Right lobe of liver (tissue), 4 donors: ENCODE measurements at regions not wholly inside any gene's neighbourhood (a gene's known extent, or its start where the extent isn't known, plus 50 kb on each side); places are given as distances from the start of the nearest gene placed in this dataset.

Source experiments
- CTCF ChIP-seq, 4 donors: fragments of 200-600 bp in 3 of 4; fragments of 450-650 bp in 1 of 4; IDR thresholded peaks; one replicate each; pipeline versions ENCODE4 v1.5.1 to v1.8.0; 2016 to 2022; ENCODE audit warnings: antibody characterized with exemption in 4 of 4, mild to moderate bottlenecking in 2 of 4
- POLR2A ChIP-seq: fragments of 450-650 bp; IDR thresholded peaks from one replicate; pipeline ENCODE4 v1.6.1; 2017; ENCODE audit warnings: antibody characterized with exemption, mild to moderate bottlenecking
- donor health status: DM: no; HTN: no; CAD: no.
- donor health status: DM: no; HTN: no; CAD: no.
- donor health status: DM: no; HTN: yes; CAD: no.

GRCh38 chr6:113293423-113293740, 563.8 kb upstream of the MARCKS start:
- TF ChIP-seq CTCF (IDR thresholded peaks at IDR 0.05): no peak
- TF ChIP-seq POLR2A: no peak
